Kidney epithelial cell (primary cell): ENCODE measurements at regions not wholly inside any gene's neighbourhood (a gene's known extent, or its start where the extent isn't known, plus 50 kb on each side); places are given as distances from the start of the nearest gene placed in this dataset.

Experiments
- DNase-seq: peaks from one replicate; pipeline ENCODE4 v3.0.0-alpha.2; 2010; ENCODE audit warnings: low read depth
- H3K27me3 ChIP-seq: 2 replicates; pipeline ENCODE4 v1.6.0; 2011; ENCODE audit warnings: low read length; ENCODE audit not compliant: control insufficient read depth, insufficient read depth
- H3K36me3 ChIP-seq: 2 replicates; pipeline ENCODE4 v1.5.1; 2011; ENCODE audit warnings: low read length; ENCODE audit not compliant: control insufficient read depth, insufficient read depth
- H3K4me3 ChIP-seq: 2 replicates; pipeline ENCODE4 v1.5.1; 2011; ENCODE audit warnings: low read depth, mild to moderate bottlenecking, control low read depth, low read length
- TF ChIP-seq, protein P1 (sequence below): IDR thresholded peaks from 2 replicates; pipeline ENCODE4 v1.5.1; 2011; ENCODE audit warnings: mild to moderate bottlenecking, moderate library complexity, low read length, control low read depth, inconsistent platforms; ENCODE audit not compliant: insufficient read depth, poor library complexity, severe bottlenecking

DNA sequence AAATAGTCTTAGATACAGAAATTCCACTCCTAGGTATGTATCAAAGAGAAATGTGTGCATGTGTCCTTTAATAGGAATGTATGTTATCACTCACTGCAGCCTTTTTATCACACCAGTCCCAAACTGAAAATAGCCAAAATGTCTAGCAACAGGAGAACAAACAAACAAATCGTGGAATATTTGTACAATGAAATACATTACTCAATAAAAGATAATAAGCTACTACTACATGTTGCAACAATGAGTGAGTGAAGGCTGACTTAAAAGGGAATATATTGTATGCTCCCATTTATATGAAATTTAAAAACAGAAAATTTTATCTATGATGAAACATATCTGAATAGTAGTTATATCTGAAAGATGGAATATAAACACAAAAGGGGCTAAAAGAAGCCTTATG is 212.1 kb upstream of the PLD5 start:
- H3K36me3 ChIP-seq: no peaks in the 10 kb centered on the region
- no peak for DNase-seq
- no peak overlapping the region for H3K4me3 ChIP-seq
- no peaks in the 10 kb centered on the region for H3K27me3 ChIP-seq
- TF ChIP-seq, protein P1, sequence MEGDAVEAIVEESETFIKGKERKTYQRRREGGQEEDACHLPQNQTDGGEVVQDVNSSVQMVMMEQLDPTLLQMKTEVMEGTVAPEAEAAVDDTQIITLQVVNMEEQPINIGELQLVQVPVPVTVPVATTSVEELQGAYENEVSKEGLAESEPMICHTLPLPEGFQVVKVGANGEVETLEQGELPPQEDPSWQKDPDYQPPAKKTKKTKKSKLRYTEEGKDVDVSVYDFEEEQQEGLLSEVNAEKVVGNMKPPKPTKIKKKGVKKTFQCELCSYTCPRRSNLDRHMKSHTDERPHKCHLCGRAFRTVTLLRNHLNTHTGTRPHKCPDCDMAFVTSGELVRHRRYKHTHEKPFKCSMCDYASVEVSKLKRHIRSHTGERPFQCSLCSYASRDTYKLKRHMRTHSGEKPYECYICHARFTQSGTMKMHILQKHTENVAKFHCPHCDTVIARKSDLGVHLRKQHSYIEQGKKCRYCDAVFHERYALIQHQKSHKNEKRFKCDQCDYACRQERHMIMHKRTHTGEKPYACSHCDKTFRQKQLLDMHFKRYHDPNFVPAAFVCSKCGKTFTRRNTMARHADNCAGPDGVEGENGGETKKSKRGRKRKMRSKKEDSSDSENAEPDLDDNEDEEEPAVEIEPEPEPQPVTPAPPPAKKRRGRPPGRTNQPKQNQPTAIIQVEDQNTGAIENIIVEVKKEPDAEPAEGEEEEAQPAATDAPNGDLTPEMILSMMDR: no peak

DNA sequence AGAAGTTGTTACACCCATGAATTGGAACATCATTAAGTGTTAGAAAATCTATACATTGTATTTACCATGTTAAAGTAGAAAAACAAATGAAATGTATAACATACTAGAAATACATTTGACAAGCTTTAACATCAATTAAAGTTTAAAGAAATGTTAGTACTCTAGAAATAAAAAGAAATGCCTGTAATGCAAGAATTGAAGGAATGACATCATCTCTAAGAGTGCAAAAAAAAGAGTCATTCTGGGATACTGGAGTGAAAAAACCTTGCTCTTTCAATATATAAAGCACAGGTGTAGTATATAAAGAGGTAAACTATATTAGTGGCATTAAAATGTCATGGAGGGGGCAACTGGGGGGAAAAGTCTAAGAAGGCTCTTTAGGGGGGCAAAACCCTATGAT is 210.8 kb upstream of the PLD5 start:
- no peak for DNase-seq
- no peaks in the 10 kb centered on the region for H3K27me3 ChIP-seq
- H3K4me3 ChIP-seq: no peak overlapping the region
- TF ChIP-seq, protein P1: no peak
- no peaks in the 10 kb centered on the region for H3K36me3 ChIP-seq

DNA sequence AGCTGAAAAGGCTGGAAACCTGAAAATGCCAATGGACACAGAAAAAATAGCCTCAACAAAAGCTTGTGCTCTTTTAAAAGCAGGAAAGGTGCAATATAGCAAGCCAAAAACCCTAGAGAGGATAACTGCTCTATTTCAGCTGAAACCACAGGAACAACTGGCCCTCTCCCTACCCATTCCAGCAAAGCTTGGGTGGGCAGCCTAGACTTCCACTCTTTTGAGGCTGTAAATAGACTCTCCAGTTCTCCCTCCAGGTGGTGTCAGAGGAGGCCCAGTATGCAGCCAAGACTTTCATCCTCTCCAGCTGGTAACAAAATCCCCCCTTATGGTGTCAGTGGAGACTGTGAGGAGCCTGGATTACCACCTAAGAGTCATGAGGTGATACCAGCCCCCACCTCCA is 206.9 kb upstream of the PLD5 start:
- DNase-seq: no peak
- Histone ChIP-seq H3K27me3 (no peaks in the 10 kb centered on the region), H3K36me3 (no peaks in the 10 kb centered on the region), H3K4me3 (no peak overlapping the region)
- TF ChIP-seq, protein P1: no peak

DNA sequence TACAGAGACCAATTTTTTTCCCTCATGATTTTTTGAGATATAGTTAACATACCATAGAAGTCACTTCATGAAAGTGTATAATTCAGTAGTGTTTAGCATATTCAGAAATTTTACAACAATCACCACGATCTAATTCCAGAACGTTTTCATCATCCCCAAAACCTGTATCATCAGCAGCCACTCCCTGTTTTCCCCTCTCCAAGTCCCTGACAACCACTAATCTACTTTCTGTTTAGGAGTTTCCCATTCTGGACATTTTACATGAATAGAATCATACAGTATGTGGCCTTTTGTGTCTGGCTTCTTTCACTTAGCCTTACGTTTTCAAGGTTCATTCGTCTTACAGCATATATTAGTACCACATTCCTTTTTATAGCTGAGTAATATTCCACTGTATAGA is 204.2 kb upstream of the PLD5 start:
- no peak for DNase-seq
- TF ChIP-seq, protein P1: no peak
- Histone ChIP-seq H3K27me3 (no peaks in the 10 kb centered on the region), H3K4me3 (no peak overlapping the region), H3K36me3 (no peaks in the 10 kb centered on the region)

DNA sequence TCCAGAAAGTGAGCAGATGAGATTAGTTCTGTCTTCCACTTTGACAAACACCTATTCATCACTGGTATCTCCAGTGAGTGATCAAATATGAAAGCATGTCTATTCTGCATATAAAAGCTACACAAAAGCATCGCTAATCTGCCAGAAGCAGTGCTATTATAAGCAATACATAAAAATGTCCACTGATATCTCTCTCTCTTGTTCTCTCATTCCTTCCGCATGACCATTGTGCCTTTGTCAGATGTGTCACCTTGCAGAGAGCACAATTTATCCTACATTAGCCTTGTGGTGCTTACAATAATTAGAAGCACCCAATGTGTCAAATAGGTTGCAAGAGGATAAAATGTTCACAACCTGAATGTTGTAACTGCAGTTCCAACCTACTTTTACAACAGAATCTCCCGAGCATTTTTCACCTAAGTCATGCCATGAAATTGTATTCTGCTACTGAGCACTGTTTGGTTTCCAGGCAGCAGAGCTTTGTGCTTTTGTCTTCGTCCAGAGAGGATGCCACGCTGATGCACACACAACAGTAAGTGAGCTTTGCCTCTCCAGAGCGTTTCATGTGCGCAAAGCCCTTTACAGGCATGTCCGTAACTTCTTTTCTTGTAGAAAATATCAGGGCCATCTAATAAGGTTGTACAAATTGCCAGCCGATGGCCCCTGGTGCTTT is 198.7 kb upstream of the PLD5 start:
- no peaks in the 10 kb centered on the region for H3K27me3 ChIP-seq
- no peak for DNase-seq
- H3K36me3 ChIP-seq: no peaks in the 10 kb centered on the region
- H3K4me3 ChIP-seq: no peak overlapping the region
- TF ChIP-seq, protein P1: no peak

DNA sequence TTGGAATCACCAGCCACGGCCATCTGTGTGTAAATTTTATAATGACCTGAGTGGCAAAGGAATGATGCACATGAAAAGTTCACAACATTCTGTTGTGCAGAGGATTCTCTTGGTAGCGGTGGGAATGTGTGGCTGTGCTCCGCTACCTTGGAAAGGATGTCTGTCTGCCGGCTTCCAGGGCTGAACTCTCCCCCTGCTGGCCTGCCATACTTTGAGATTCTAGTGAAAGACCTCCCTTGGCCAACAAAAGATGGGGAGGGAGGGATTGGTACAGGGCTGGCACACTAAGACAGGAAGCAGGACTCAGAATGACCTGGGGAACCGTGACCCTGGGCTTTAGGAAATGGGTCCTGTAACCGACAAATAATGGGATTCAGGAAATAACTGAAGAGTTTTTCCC is 194.5 kb upstream of the PLD5 start:
- Histone ChIP-seq H3K36me3 (no peaks in the 10 kb centered on the region), H3K27me3 (no peaks in the 10 kb centered on the region), H3K4me3 (no peak overlapping the region)
- DNase-seq: no peak
- TF ChIP-seq, protein P1: no peak
